ENCODE measurements at regions not wholly inside any gene's neighbourhood (a gene's known extent, or its start where the extent isn't known, plus 50 kb on each side); places are given as distances from the start of the nearest gene placed in this dataset.
A peak's percentile ranks its signal among the peaks of the same experiment; 100 is the strongest.

- peak; percentile 63 for DNase-seq (ENCODE audit: low read depth)
- H3K4me3 ChIP-seq (ENCODE audit: low read depth, low read length) = no peak overlapping the region
- TF ChIP-seq CTCF (conservative IDR thresholded peaks at IDR 0.05; ENCODE audit: low read depth, low read length) = no peak
These were observed 330.3 kb downstream of the SEC14L1 start for GRCh38 chr17:77470800-77471733.

GRCh38 chr17:77471984-77472461, 331.3 kb downstream of the SEC14L1 start:
- peak; percentile 95 for DNase-seq (ENCODE audit: low read depth)
- H3K4me3 ChIP-seq (ENCODE audit: low read depth, low read length) = no peak overlapping the region
- TF ChIP-seq CTCF (conservative IDR thresholded peaks at IDR 0.05; ENCODE audit: low read depth, low read length) = no peak

- no peak for TF ChIP-seq CTCF (conservative IDR thresholded peaks at IDR 0.05; ENCODE audit: low read depth, low read length)
- peak; percentile 68 for DNase-seq (ENCODE audit: low read depth)
- H3K4me3 ChIP-seq (ENCODE audit: low read depth, low read length) = no peak overlapping the region
These were observed 331.9 kb downstream of the SEC14L1 start for GRCh38 chr17:77472468-77473310.

- no peak overlapping the region for H3K4me3 ChIP-seq (ENCODE audit: low read depth, low read length)
- DNase-seq (ENCODE audit: low read depth) = no peak
- TF ChIP-seq CTCF (conservative IDR thresholded peaks at IDR 0.05; ENCODE audit: low read depth, low read length) = no peak
These were observed 333.0 kb downstream of the SEC14L1 start for GRCh38 chr17:77473615-77474226.

GRCh38 chr17:77474292-77474988, 333.7 kb downstream of the SEC14L1 start:
- TF ChIP-seq CTCF (conservative IDR thresholded peaks at IDR 0.05; ENCODE audit: low read depth, low read length) = no peak
- no peak overlapping the region for H3K4me3 ChIP-seq (ENCODE audit: low read depth, low read length)
- no peak for DNase-seq (ENCODE audit: low read depth)
